RWPE1 (cell line): ENCODE measurements at regions not wholly inside any gene's neighbourhood (a gene's known extent, or its start where the extent isn't known, plus 50 kb on each side); places are given as distances from the start of the nearest gene placed in this dataset.

Experiments used
- CTCF ChIA-PET: fragments of 350-600 bp; sonication (Branson Sonifier 250); formaldehyde crosslinking; extraction: SDS; loops from one replicate; lab custom pipeline; 2021; lab: Yijun Ruan, JAX
- POLR2A ChIA-PET: fragments of 400-600 bp; formaldehyde crosslinking; extraction: SDS; loops from one replicate; lab custom pipeline; 2020; ENCODE audit warnings: antibody characterized with exemption; ENCODE audit not compliant: low non-redundant PET; lab: Yijun Ruan, JAX
- DNase-seq: peaks from one replicate; pipeline ENCODE4 v3.0.0; 2012; ENCODE audit warnings: low spot score
- H3K27ac ChIP-seq: fragments of 450-650 bp; 2 replicates; pipeline ENCODE4 v1.5.1; 2017
- TF ChIP-seq, protein P1 (sequence below): fragments of 450-650 bp; conservative IDR thresholded peaks from 2 replicates; pipeline ENCODE4 v1.5.1; 2017; ENCODE audit warnings: low read depth, mild to moderate bottlenecking

- ChIA-PET POLR2A (no interaction called here), CTCF (no interaction called here)
- TF ChIP-seq, protein P1, sequence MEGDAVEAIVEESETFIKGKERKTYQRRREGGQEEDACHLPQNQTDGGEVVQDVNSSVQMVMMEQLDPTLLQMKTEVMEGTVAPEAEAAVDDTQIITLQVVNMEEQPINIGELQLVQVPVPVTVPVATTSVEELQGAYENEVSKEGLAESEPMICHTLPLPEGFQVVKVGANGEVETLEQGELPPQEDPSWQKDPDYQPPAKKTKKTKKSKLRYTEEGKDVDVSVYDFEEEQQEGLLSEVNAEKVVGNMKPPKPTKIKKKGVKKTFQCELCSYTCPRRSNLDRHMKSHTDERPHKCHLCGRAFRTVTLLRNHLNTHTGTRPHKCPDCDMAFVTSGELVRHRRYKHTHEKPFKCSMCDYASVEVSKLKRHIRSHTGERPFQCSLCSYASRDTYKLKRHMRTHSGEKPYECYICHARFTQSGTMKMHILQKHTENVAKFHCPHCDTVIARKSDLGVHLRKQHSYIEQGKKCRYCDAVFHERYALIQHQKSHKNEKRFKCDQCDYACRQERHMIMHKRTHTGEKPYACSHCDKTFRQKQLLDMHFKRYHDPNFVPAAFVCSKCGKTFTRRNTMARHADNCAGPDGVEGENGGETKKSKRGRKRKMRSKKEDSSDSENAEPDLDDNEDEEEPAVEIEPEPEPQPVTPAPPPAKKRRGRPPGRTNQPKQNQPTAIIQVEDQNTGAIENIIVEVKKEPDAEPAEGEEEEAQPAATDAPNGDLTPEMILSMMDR = no peak
- H3K27ac ChIP-seq = no peak overlapping the region
- no peak for DNase-seq
Measured at GRCh38 chr15:62966294-62967078, 76.1 kb upstream of the TPM1 start.

DNA sequence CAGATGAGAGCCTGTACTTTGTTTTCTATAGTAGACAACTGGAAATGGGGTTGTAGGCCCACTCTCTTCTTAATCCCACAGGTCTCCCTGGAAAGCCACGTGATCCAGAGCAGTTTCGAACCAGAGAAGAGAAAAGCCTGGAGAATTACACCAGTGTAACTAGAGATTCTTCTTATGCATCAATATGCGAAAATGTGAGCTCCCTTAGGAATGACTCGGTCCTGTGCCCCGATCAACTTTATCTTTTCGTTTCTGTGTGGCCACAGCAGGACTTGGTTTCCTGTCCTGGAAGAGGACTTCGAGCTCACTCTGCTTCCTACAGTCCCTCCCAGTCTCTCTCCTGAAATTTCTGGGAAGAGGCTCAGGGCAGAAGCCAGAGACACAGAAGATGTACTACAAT is 73.8 kb upstream of the TPM1 start:
- TF ChIP-seq, protein P1 = no peak
- no peak overlapping the region for H3K27ac ChIP-seq
- ChIA-PET POLR2A (no interaction called here), CTCF (no interaction called here)
- DNase-seq = no peak

- CTCF ChIA-PET = interaction anchor here (0.7 kb wide), 1 partner anchor 20 kb away, joined by 3 read pairs; no protein-coding TSS in a partner anchor
- POLR2A ChIA-PET = no interaction called here
- TF ChIP-seq, protein P1 = no peak
- H3K27ac ChIP-seq = no peak overlapping the region
- DNase-seq = peak; percentile 20
Measured at GRCh38 chr15:62969442-62970089, 73.0 kb upstream of the TPM1 start.

DNA sequence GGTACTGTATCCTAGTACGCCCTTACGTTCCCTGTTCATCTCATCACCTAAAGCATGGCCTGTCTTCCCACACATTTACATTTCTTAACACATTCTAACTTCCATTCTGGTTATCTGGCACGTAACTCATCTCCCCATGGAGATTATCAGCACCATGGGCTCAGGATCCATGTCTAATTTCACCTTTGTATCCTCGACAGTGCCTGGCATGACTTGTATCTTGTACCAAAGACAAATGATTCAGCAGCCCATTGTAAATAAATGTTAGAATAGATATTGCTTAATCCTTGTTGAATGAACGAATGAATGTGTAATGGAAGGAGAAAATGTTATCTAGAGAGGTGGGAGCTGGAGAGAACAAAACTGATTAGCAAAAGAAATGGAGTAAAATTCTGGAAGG is 69.7 kb upstream of the TPM1 start:
- no peak overlapping the region for H3K27ac ChIP-seq
- POLR2A ChIA-PET = no interaction called here
- CTCF ChIA-PET = interaction anchor here (0.7 kb wide), 1 partner anchor 9 kb away, joined by 3 read pairs; no protein-coding TSS in a partner anchor
- TF ChIP-seq, protein P1 = no peak
- DNase-seq = peak; percentile 46

DNA sequence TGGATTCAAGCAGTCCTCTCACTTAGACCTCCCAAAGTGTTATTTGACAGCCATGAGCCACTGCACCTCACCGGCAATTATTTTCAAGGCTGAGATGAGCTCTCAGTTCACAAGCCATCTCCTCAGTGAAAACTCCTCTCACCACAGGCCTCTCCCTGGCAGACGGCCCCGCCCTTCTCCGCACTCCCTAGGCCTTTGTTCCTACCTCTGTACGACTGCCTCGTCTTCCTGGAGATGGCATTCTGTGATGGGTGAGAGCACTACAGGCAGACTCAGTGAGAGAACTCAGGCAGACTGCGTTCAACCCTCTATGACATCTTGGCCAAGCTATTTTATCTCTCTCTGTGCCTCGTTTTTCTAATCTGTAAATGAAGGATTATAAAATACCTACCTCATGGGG is 67.0 kb upstream of the TPM1 start:
- ChIA-PET POLR2A (no interaction called here), CTCF (interaction anchor here (0.8 kb wide), 1 partner anchor 76 kb away, joined by 3 read pairs; no protein-coding TSS in a partner anchor)
- no peak for DNase-seq
- TF ChIP-seq, protein P1 = no peak
- no peak overlapping the region for H3K27ac ChIP-seq

GRCh38 chr15:62976301-62976881 is 66.2 kb upstream of the TPM1 start:
- CTCF ChIA-PET = interaction anchor here (0.6 kb wide), 1 partner anchor 69 kb away, joined by 3 read pairs; no protein-coding TSS in a partner anchor
- DNase-seq = no peak
- POLR2A ChIA-PET = no interaction called here
- TF ChIP-seq, protein P1 = no peak
- H3K27ac ChIP-seq = no peak overlapping the region
